Suprapubic skin (tissue), 4 donors: ENCODE measurements at regions not wholly inside any gene's neighbourhood (a gene's known extent, or its start where the extent isn't known, plus 50 kb on each side); places are given as distances from the start of the nearest gene placed in this dataset.
A peak's percentile ranks its signal among the peaks of the same experiment; 100 is the strongest.
"Not testable (repeated sequence)": the region's sequence is repeated elsewhere in the genome, so short reads cannot be mapped to it uniquely, and the experiment has no call there.

Source experiments
- DNase-seq, 2 donors: peaks; one replicate each; pipeline ENCODE4 v3.0.0-alpha.2; 2019; ENCODE audit warnings: low spot score in 2 of 2
- H3K27ac ChIP-seq: fragments of 200-600 bp; sonication (generic); one replicate; pipeline ENCODE4 v1.5.1; 2019
- H3K27me3 ChIP-seq: fragments of 200-600 bp; sonication (generic); one replicate; pipeline ENCODE4 v1.5.1; 2019
- H3K36me3 ChIP-seq: fragments of 200-600 bp; sonication (generic); one replicate; pipeline ENCODE4 v1.5.1; 2019
- H3K4me1 ChIP-seq: fragments of 200-600 bp; sonication (generic); one replicate; pipeline ENCODE4 v1.5.1; 2019
- H3K4me3 ChIP-seq: fragments of 200-600 bp; sonication (generic); one replicate; pipeline ENCODE4 v1.5.1; 2019; ENCODE audit warnings: mild to moderate bottlenecking
- H3K9me3 ChIP-seq: fragments of 200-600 bp; sonication (generic); one replicate; pipeline ENCODE4 v1.5.1; 2019
- EP300 ChIP-seq: sonication (generic); formaldehyde crosslinking; IDR thresholded peaks from one replicate; pipeline ENCODE4 v1.6.1; 2017; ENCODE audit warnings: antibody characterized with exemption
- POLR2A ChIP-seq, 2 donors: fragments of 450-650 bp; IDR thresholded peaks; one replicate each; pipeline ENCODE4 v1.6.1; 2017; ENCODE audit warnings: antibody characterized with exemption in 2 of 2, mild to moderate bottlenecking in 2 of 2, moderate library complexity in 2 of 2
- POLR2AphosphoS5 ChIP-seq, 3 donors: sonication (generic); formaldehyde crosslinking; IDR thresholded peaks; one replicate each; pipeline ENCODE4 v1.6.1; 2017; ENCODE audit warnings: antibody characterized with exemption in 3 of 3
- WGBS: methylation state at CpG from one replicate; pipeline ENCODE4 v1.1.5; 2018; 5-methylcytosine and 5-hydroxymethylcytosine counted together
- TF ChIP-seq, protein P1 (sequence below), 2 donors: fragments of 200-600 bp in 1 of 2; fragments of 450-650 bp in 1 of 2; sonication (generic) in 1 of 2; IDR thresholded peaks; one replicate each; pipeline ENCODE4 v1.5.1; 2016 to 2019; ENCODE audit warnings: antibody characterized with exemption in 2 of 2, mild to moderate bottlenecking in 1 of 2, moderate library complexity in 1 of 2

DNA sequence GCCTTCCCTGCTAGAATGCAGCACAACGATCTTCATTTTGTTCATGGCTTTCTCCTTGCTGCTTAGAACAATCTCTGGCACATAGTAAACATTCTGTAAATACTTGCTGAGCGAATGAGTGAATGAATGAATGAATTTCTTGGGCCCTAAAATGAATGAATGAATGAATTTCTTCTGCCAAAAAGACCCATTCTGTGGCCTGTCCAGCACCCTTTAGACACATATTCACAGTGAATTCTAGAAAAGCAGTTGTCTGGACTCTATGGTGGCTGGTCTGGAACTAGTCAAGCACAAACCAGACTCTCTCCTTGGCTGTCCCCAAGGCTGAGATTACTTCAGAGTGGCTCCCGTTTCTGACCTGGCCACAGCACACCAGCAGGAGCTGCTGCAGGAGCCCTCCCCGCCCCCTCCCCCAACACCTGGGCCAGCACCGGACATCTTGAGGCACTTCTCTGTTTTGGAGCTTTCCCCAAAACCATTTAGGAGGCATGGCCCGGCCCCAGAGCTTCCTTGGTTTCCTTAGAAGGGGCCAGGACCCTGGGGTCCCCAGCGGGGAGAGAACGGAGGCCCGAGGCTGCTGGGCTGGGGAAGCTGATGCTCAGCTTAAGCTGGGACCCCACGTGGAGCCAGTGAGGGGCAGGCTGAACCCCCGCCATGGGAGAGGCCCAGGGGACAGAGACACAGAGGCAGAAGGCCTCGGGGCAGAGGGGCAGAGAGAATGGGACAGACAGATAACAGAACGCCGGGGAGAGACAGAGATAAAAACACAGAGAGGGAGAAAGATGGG lies 159.0 kb downstream of the ZFP36L2 start:
- H3K27me3 ChIP-seq, result no peaks in the 10 kb centered on the region
- H3K36me3 ChIP-seq, result no peaks in the 10 kb centered on the region
- no peaks in the 10 kb centered on the region for H3K9me3 ChIP-seq
- H3K4me1 ChIP-seq, result peaks cover 35% of the 10 kb centered on the region
- no peak overlapping the region for H3K27ac ChIP-seq
- WGBS, result 89% methylated on average over 14 of the region's 14 CpGs
- TF ChIP-seq POLR2A (IDR thresholded peaks at IDR 0.05) (no peak), EP300 (no peak), POLR2AphosphoS5 (IDR thresholded peaks at IDR 0.05) (no peak)
- TF ChIP-seq, protein P1, sequence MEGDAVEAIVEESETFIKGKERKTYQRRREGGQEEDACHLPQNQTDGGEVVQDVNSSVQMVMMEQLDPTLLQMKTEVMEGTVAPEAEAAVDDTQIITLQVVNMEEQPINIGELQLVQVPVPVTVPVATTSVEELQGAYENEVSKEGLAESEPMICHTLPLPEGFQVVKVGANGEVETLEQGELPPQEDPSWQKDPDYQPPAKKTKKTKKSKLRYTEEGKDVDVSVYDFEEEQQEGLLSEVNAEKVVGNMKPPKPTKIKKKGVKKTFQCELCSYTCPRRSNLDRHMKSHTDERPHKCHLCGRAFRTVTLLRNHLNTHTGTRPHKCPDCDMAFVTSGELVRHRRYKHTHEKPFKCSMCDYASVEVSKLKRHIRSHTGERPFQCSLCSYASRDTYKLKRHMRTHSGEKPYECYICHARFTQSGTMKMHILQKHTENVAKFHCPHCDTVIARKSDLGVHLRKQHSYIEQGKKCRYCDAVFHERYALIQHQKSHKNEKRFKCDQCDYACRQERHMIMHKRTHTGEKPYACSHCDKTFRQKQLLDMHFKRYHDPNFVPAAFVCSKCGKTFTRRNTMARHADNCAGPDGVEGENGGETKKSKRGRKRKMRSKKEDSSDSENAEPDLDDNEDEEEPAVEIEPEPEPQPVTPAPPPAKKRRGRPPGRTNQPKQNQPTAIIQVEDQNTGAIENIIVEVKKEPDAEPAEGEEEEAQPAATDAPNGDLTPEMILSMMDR (IDR thresholded peaks at IDR 0.05), result no peak
- no peak overlapping the region for H3K4me3 ChIP-seq
- DNase-seq, result peak in 1 of 2 donors; percentile 51

- peak in 1 of 2 donors; percentile 50 for DNase-seq
- not testable (repeated sequence) for H3K9me3 ChIP-seq, H3K4me3 ChIP-seq, H3K27me3 ChIP-seq, H3K36me3 ChIP-seq, H3K27ac ChIP-seq
- peaks cover 28% of the 10 kb centered on the region for H3K4me1 ChIP-seq
- WGBS, result 95% methylated on average over 20 of the region's 20 CpGs
These were observed 159.7 kb downstream of the ZFP36L2 start for GRCh38 chr2:43066541-43067253.

- Histone ChIP-seq H3K27ac (no peak overlapping the region), H3K4me3 (no peak overlapping the region), H3K9me3 (peaks cover 4% of the 10 kb centered on the region), H3K27me3 (no peaks in the 10 kb centered on the region), H3K36me3 (no peaks in the 10 kb centered on the region), H3K4me1 (peaks cover 20% of the 10 kb centered on the region)
- TF ChIP-seq, protein P1 (IDR thresholded peaks at IDR 0.05), result no peak
- TF ChIP-seq POLR2A (IDR thresholded peaks at IDR 0.05) (no peak), POLR2AphosphoS5 (IDR thresholded peaks at IDR 0.05) (no peak), EP300 (no peak)
- 85% methylated on average over 9 of the region's 10 CpGs for WGBS
- DNase-seq, result peak in 1 of 2 donors; percentile 53
These were observed 160.5 kb downstream of the ZFP36L2 start for GRCh38 chr2:43065871-43066270.

DNA sequence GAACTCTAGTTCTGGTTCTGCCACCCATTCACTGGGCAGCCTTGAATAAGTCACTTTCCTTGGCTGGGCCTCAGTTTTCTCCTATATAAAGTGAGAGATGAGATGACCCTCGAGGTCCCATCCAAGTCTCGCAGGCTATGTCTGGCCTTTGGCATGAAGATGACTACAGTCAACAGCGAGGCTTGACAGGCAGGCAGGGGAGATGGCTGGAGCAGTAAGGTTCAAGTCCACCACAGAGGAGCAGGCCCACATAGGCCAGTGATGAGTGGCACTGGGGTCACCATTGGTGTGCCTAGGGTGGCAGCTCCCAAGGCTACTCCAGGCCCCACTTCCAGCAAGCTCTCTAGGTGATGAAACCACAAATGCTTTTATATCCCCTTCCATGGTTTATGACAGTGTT lies 161.4 kb downstream of the ZFP36L2 start:
- H3K9me3 ChIP-seq, result peaks cover 4% of the 10 kb centered on the region
- peak in 1 of 2 donors; percentile 33 for DNase-seq
- no peak overlapping the region for H3K4me3 ChIP-seq
- TF ChIP-seq POLR2AphosphoS5 (IDR thresholded peaks at IDR 0.05) (no peak), EP300 (no peak), POLR2A (IDR thresholded peaks at IDR 0.05) (no peak)
- TF ChIP-seq, protein P1 (IDR thresholded peaks at IDR 0.05), result no peak
- H3K27me3 ChIP-seq, result no peaks in the 10 kb centered on the region
- H3K4me1 ChIP-seq, result peaks cover 11% of the 10 kb centered on the region
- H3K27ac ChIP-seq, result no peak overlapping the region
- no peaks in the 10 kb centered on the region for H3K36me3 ChIP-seq
- 97% methylated on average over 3 of the region's 3 CpGs for WGBS

GRCh38 chr2:43063096-43063495 lies 163.3 kb downstream of the ZFP36L2 start:
- H3K9me3 ChIP-seq, H3K36me3 ChIP-seq, H3K4me3 ChIP-seq, H3K27ac ChIP-seq, H3K27me3 ChIP-seq: not testable (repeated sequence)
- no CpG with 5 or more reads among the region's 32 CpGs for WGBS
- H3K4me1 ChIP-seq, result peaks cover 13% of the 10 kb centered on the region
- DNase-seq, result peak in 1 of 2 donors; percentile 32

GRCh38 chr2:43062058-43062457 lies 164.3 kb downstream of the ZFP36L2 start:
- no peak overlapping the region for H3K27ac ChIP-seq
- no peak for TF ChIP-seq POLR2AphosphoS5 (IDR thresholded peaks at IDR 0.05)
- TF ChIP-seq, protein P1 (IDR thresholded peaks at IDR 0.05), result no peak
- no peak for TF ChIP-seq EP300
- no peak for TF ChIP-seq POLR2A (IDR thresholded peaks at IDR 0.05)

More at GRCh38 chr2:43062058-43062457, 164.3 kb downstream of the ZFP36L2 start:
- Histone ChIP-seq H3K4me3 (no peak overlapping the region), H3K4me1 (peaks cover 20% of the 10 kb centered on the region), H3K9me3 (peaks cover 4% of the 10 kb centered on the region), H3K36me3 (no peaks in the 10 kb centered on the region), H3K27me3 (no peaks in the 10 kb centered on the region)
- DNase-seq, result no peak
